ENCODE measurements at regions not wholly inside any gene's neighbourhood (a gene's known extent, or its start where the extent isn't known, plus 50 kb on each side); places are given as distances from the start of the nearest gene placed in this dataset.

DNA sequence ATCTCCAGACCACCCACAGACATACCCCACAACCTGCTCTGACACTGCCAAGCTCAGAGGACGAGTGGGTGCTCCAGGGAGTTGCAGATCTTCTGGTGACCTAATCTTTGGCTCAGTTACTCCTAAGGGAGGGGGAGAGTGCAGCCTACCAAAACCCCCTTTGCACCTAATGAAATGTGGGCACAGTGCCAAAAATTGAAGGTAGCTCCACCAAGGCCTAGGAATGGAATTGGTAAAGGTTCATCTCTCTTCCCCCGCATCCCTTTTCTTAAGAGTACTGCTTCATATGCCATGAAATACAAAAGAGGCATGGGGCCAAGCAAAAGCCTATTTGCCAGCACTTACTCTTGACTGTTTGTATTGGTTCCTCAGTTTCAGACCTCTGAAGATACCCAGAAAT is 491.0 kb downstream of the NAF1 start:
- H3K4me3 Mint-ChIP-seq (ENCODE audit: unreplicated experiment) = no peak overlapping the region
- peaks cover 1% of the 10 kb centered on the region for H3K36me3 Mint-ChIP-seq (ENCODE audit: low read depth, unreplicated experiment)
- no peaks in the 10 kb centered on the region for H3K4me1 Mint-ChIP-seq (ENCODE audit: unreplicated experiment)
- DNase-seq (ENCODE audit: low spot score) = no peak
- no peak overlapping the region for H3K27ac Mint-ChIP-seq (ENCODE audit: unreplicated experiment)
- H3K9me3 Mint-ChIP-seq (ENCODE audit: unreplicated experiment) = peaks cover 1% of the 10 kb centered on the region
- no peak for TF ChIP-seq CTCF (IDR thresholded peaks at IDR 0.05; ENCODE audit: unreplicated experiment)
- no peaks in the 10 kb centered on the region for H3K27me3 Mint-ChIP-seq (ENCODE audit: unreplicated experiment)

GRCh38 chr4:162661913-162662312 is 498.1 kb upstream of the FSTL5 start:
- TF ChIP-seq CTCF (IDR thresholded peaks at IDR 0.05; ENCODE audit: unreplicated experiment) = no peak
- Mint-ChIP-seq H3K36me3 (ENCODE audit: low read depth, unreplicated experiment) (no peaks in the 10 kb centered on the region), H3K4me1 (ENCODE audit: unreplicated experiment) (no peaks in the 10 kb centered on the region), H3K9me3 (ENCODE audit: unreplicated experiment) (no peaks in the 10 kb centered on the region), H3K4me3 (ENCODE audit: unreplicated experiment) (no peak overlapping the region), H3K27ac (ENCODE audit: unreplicated experiment) (no peak overlapping the region), H3K27me3 (ENCODE audit: unreplicated experiment) (no peaks in the 10 kb centered on the region)
- DNase-seq (ENCODE audit: low spot score) = no peak

DNA sequence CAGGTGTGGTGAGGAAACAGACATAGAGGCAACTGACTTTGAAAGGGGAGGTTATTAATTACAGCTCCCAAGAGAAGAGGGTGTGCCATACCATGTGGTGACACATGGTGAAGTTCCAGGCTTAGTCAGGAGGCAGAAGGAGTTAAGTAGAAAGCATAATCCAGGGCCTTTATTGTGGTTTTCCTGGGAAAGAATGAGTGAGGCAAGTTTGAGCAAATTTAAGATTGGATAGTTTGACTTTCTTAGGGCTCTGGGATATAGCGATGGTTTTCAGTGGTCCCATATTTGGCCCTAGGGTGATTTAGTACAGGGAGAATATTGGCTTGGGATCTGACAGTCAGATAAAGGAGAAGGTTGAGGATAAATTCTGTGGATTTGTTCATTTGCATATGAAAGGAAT is 495.9 kb upstream of the FSTL5 start:
- no peaks in the 10 kb centered on the region for H3K9me3 Mint-ChIP-seq (ENCODE audit: unreplicated experiment)
- no peak for DNase-seq (ENCODE audit: low spot score)
- TF ChIP-seq CTCF (IDR thresholded peaks at IDR 0.05; ENCODE audit: unreplicated experiment) = no peak
- no peak overlapping the region for H3K27ac Mint-ChIP-seq (ENCODE audit: unreplicated experiment)
- H3K36me3 Mint-ChIP-seq (ENCODE audit: low read depth, unreplicated experiment) = no peaks in the 10 kb centered on the region
- H3K4me3 Mint-ChIP-seq (ENCODE audit: unreplicated experiment) = no peak overlapping the region
- H3K4me1 Mint-ChIP-seq (ENCODE audit: unreplicated experiment) = no peaks in the 10 kb centered on the region
- no peaks in the 10 kb centered on the region for H3K27me3 Mint-ChIP-seq (ENCODE audit: unreplicated experiment)

GRCh38 chr4:162657966-162658365 is 494.2 kb upstream of the FSTL5 start:
- Mint-ChIP-seq H3K36me3 (ENCODE audit: low read depth, unreplicated experiment) (no peaks in the 10 kb centered on the region), H3K4me1 (ENCODE audit: unreplicated experiment) (no peaks in the 10 kb centered on the region), H3K27ac (ENCODE audit: unreplicated experiment) (no peak overlapping the region), H3K9me3 (ENCODE audit: unreplicated experiment) (no peaks in the 10 kb centered on the region), H3K27me3 (ENCODE audit: unreplicated experiment) (no peaks in the 10 kb centered on the region), H3K4me3 (ENCODE audit: unreplicated experiment) (no peak overlapping the region)
- DNase-seq (ENCODE audit: low spot score) = no peak
- TF ChIP-seq CTCF (IDR thresholded peaks at IDR 0.05; ENCODE audit: unreplicated experiment) = no peak

DNA sequence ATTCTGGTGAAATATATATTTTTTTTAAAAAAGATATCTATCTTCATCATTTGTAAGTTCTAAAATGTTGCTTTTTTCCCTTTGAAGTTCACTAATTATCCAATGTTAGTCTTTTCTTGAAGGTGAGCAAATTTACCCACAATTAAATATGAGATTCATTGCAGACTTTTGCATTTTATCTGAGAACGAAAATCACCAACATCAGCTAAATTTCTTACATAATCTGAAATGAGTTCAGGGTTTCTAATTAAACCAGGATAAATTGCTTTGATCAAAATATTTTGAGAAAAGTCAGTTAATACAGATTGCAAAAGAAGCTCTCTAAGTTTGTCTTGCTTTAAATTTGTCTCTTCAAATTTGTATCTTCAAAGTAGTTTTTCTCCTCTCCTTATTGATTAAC is 486.4 kb upstream of the FSTL5 start:
- no peak for DNase-seq (ENCODE audit: low spot score)
- H3K9me3 Mint-ChIP-seq (ENCODE audit: unreplicated experiment) = no peaks in the 10 kb centered on the region
- no peak overlapping the region for H3K4me3 Mint-ChIP-seq (ENCODE audit: unreplicated experiment)
- no peak overlapping the region for H3K27ac Mint-ChIP-seq (ENCODE audit: unreplicated experiment)
- no peak for TF ChIP-seq CTCF (IDR thresholded peaks at IDR 0.05; ENCODE audit: unreplicated experiment)
- H3K36me3 Mint-ChIP-seq (ENCODE audit: low read depth, unreplicated experiment) = no peaks in the 10 kb centered on the region
- no peaks in the 10 kb centered on the region for H3K4me1 Mint-ChIP-seq (ENCODE audit: unreplicated experiment)
- no peaks in the 10 kb centered on the region for H3K27me3 Mint-ChIP-seq (ENCODE audit: unreplicated experiment)

Measured in endothelial cell (in vitro differentiated cells).